GM12891 (cell line): ENCODE measurements at regions not wholly inside any gene's neighbourhood (a gene's known extent, or its start where the extent isn't known, plus 50 kb on each side); places are given as distances from the start of the nearest gene placed in this dataset.

Experiments
- PAX5 ChIP-seq: IDR thresholded peaks from 2 replicates; pipeline ENCODE4 v1.6.1; 2011; ENCODE audit warnings: low read length, moderate library complexity, mild to moderate bottlenecking; ENCODE audit not compliant: insufficient read depth, severe bottlenecking
- POLR2A ChIP-seq: IDR thresholded peaks from 2 replicates; pipeline ENCODE4 v1.6.1; 2011; ENCODE audit warnings: low read depth, low read length, control low read depth
- POLR2AphosphoS5 ChIP-seq: IDR thresholded peaks from 2 replicates; pipeline ENCODE4 v1.6.1; 2011; ENCODE audit warnings: low read depth, low read length, control low read depth
- POU2F2 ChIP-seq: IDR thresholded peaks from 2 replicates; pipeline ENCODE4 v1.6.1; 2011; ENCODE audit warnings: low read depth, mild to moderate bottlenecking, control low read depth, low read length, moderate library complexity
- SPI1 ChIP-seq: IDR thresholded peaks from 2 replicates; pipeline ENCODE4 v1.6.1; 2011; ENCODE audit warnings: low read depth, low read length, control low read depth
- TAF1 ChIP-seq: IDR thresholded peaks from 2 replicates; pipeline ENCODE4 v1.6.1; 2011; ENCODE audit warnings: low read depth, low read length, control low read depth

DNA sequence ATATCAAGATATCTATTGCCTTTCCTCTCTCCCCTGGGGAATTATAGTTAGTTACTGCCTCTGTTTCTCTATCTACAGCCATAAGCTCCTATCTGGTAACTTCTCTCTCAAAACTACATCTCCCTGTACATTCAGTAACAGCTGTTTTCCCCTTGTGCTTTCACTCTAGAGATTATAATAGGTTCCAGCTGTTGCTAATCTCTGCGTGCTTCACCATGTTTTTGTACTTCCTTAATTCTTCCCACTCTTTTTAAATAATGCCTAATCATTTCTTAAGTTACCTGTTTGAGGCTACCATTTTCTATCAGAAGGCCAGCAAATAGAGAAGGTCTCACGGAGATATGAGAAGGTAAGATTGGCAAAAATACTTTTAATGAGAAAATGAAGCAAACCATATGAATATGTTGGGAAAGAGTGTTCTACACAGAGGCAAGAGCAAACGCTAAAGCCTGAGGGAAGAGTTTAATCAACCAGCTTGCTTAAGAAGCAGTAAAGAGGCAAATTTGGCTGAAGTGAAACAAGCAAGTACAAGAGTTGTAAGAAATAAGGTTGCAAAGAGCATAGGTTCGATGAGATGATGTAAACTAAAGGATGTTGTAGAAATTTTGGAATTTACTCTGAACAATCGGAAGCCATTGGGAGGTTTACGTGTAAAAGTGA, 101.9 kb upstream of the HGF start:
- no peak for TF ChIP-seq POLR2AphosphoS5
- TF ChIP-seq POLR2A: no peak
- no peak for TF ChIP-seq TAF1
- TF ChIP-seq SPI1: no peak
- no peak for TF ChIP-seq POU2F2
- no peak for TF ChIP-seq PAX5
